ENCODE measurements at regions not wholly inside any gene's neighbourhood (a gene's known extent, or its start where the extent isn't known, plus 50 kb on each side); places are given as distances from the start of the nearest gene placed in this dataset.

- TF ChIP-seq ZNF354C (tag by site-specific recombination; IDR thresholded peaks at IDR 0.05; ENCODE audit: borderline replicate concordance, low read depth) (no peak), PRDM6 (tag by site-specific recombination; IDR thresholded peaks at IDR 0.05) (no peak), KLF8 (tag by site-specific recombination; IDR thresholded peaks at IDR 0.05) (no peak), SP7 (tag by site-specific recombination; IDR thresholded peaks at IDR 0.05) (no peak)
These were observed 263.2 kb downstream of the HGF start (continued) for GRCh38 chr7:81506609-81507008.

- no peak for TF ChIP-seq ZNF18 (tag by site-specific recombination; IDR thresholded peaks at IDR 0.05)
- TF ChIP-seq ZNF169 (tag by site-specific recombination; IDR thresholded peaks at IDR 0.05) = no peak
- no peak for TF ChIP-seq ZNF549 (tag by site-specific recombination; IDR thresholded peaks at IDR 0.05)
- TF ChIP-seq ZNF510 (tag by site-specific recombination; IDR thresholded peaks at IDR 0.05; ENCODE audit: insufficient replicate concordance) = no peak
- TF ChIP-seq SCRT2 (tag by site-specific recombination; IDR thresholded peaks at IDR 0.05) = no peak
- TF ChIP-seq ZBTB44 (tag by site-specific recombination; IDR thresholded peaks at IDR 0.05) = no peak
- TF ChIP-seq ZNF792 (tag by site-specific recombination; IDR thresholded peaks at IDR 0.05) = no peak
- TF ChIP-seq ZNF423 (tag by site-specific recombination; IDR thresholded peaks at IDR 0.05) = no peak
- no peak for TF ChIP-seq ZNF335 (tag by site-specific recombination; conservative IDR thresholded peaks at IDR 0.05)
- TF ChIP-seq ZNF404 (tag by site-specific recombination; IDR thresholded peaks at IDR 0.05) = no peak
- Histone ChIP-seq H3K4me1 (ENCODE audit: control insufficient read depth, insufficient read depth, low read length) (peaks cover 2% of the 10 kb centered on the region; the same call in 1 of the 2 replicates), H3K36me3 (ENCODE audit: control insufficient read depth in 2 of 2, insufficient read depth in 1 of 2, low read length in 2 of 2) (no peaks in the 10 kb centered on the region), H3K27ac (ENCODE audit: extremely low read depth, low read depth, low read length) (no peak overlapping the region), H3K9me3 (ENCODE audit: control insufficient read depth, insufficient read depth, low read depth, low read length) (no peaks in the 10 kb centered on the region), H3K4me3 (ENCODE audit: low read depth, low read length) (no peak overlapping the region)
- ChIA-PET CTCF (no interaction called here), POLR2A (no interaction called here)
These were observed 266.1 kb downstream of the HGF start for GRCh38 chr7:81503771-81504170.

GRCh38 chr7:81503336-81503735 lies 266.5 kb downstream of the HGF start:
- Histone ChIP-seq H3K4me3 (ENCODE audit: low read depth, low read length) (no peak overlapping the region), H3K9me3 (ENCODE audit: control insufficient read depth, insufficient read depth, low read depth, low read length) (no peaks in the 10 kb centered on the region), H3K4me1 (ENCODE audit: control insufficient read depth, insufficient read depth, low read length) (peaks cover 2% of the 10 kb centered on the region; the same call in 1 of the 2 replicates), H3K27ac (ENCODE audit: extremely low read depth, low read depth, low read length) (no peak overlapping the region), H3K36me3 (ENCODE audit: control insufficient read depth in 2 of 2, insufficient read depth in 1 of 2, low read length in 2 of 2) (no peaks in the 10 kb centered on the region)
- ChIA-PET POLR2A (no interaction called here), CTCF (no interaction called here)
- TF ChIP-seq ZNF112 (tag by site-specific recombination; IDR thresholded peaks at IDR 0.05) (no peak), MYNN (tag by site-specific recombination; IDR thresholded peaks at IDR 0.05; ENCODE audit: borderline replicate concordance) (no peak), MZF1 (tag by site-specific recombination; IDR thresholded peaks at IDR 0.05; ENCODE audit: borderline replicate concordance) (no peak), TCF7L2 (IDR thresholded peaks at IDR 0.05; ENCODE audit: borderline replicate concordance, low read depth, low read length) (no peak), KLF9 (tag by site-specific recombination; IDR thresholded peaks at IDR 0.05; ENCODE audit: low read depth) (no peak), MEIS1 (CRISPR knock-in tag; IDR thresholded peaks at IDR 0.05; ENCODE audit: borderline replicate concordance) (no peak), ZNF362 (tag by site-specific recombination; IDR thresholded peaks at IDR 0.05) (no peak), HOXA7 (CRISPR knock-in tag; IDR thresholded peaks at IDR 0.05; ENCODE audit: borderline replicate concordance) (no peak), ZNF624 (tag by site-specific recombination; IDR thresholded peaks at IDR 0.05) (no peak), TRIM28 (IDR thresholded peaks at IDR 0.05; ENCODE audit: borderline replicate concordance, low read length) (no peak), ZNF610 (tag by site-specific recombination; IDR thresholded peaks at IDR 0.05; ENCODE audit: borderline replicate concordance) (no peak), GLI4 (tag by site-specific recombination; IDR thresholded peaks at IDR 0.05) (no peak), PRDM6 (tag by site-specific recombination; IDR thresholded peaks at IDR 0.05) (no peak)
